BE2C (cell line): ENCODE measurements at regions not wholly inside any gene's neighbourhood (a gene's known extent, or its start where the extent isn't known, plus 50 kb on each side); places are given as distances from the start of the nearest gene placed in this dataset.

Source experiments
- DNase-seq: peaks from one replicate; pipeline ENCODE4 v3.0.0-alpha.2; 2020
- H3K27me3 ChIP-seq: fragments of 250-450 bp; sonication (Bioruptor Pico); 2 replicates; pipeline ENCODE4 v1.5.1; 2020; ENCODE audit warnings: mild to moderate bottlenecking
- H3K36me3 ChIP-seq: fragments of 250-450 bp; sonication (Bioruptor Pico); 2 replicates; pipeline ENCODE4 v1.5.1; 2020; ENCODE audit warnings: mild to moderate bottlenecking
- H3K4me1 ChIP-seq: fragments of 250-450 bp; sonication (Bioruptor Pico); 2 replicates; pipeline ENCODE4 v1.5.1; 2020
- H3K4me3 ChIP-seq: 2 replicates; pipeline ENCODE4 v1.5.1; 2011; ENCODE audit warnings: low read depth, low read length
- H3K9me3 ChIP-seq: fragments of 250-450 bp; sonication (Bioruptor Pico); 2 replicates; pipeline ENCODE4 v1.5.1; 2020
- TF ChIP-seq, protein P1 (sequence below): IDR thresholded peaks from 2 replicates; pipeline ENCODE4 v1.5.1; 2012; ENCODE audit warnings: mild to moderate bottlenecking, low read depth, low read length

DNA sequence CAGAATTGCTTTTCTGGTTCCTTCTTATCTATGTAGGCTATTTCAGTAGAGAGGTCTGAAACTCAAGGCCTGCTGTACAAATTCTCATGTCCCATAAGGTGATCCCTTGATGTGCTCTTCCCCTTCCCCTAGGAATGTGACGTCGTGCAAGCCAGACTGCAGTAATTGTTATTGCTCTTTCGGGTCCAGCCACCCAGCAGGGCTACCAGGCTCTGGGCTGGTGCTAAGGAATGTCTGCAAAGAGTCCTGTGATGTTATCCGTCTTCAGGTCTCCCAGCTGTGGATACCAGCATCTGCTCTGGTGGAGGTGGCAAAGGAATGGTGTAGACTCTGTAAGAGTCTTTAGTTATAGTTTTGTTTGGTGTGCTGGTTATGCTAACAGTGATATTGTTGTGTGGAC lies 378.7 kb downstream of the C4orf33 start:
- TF ChIP-seq, protein P1, sequence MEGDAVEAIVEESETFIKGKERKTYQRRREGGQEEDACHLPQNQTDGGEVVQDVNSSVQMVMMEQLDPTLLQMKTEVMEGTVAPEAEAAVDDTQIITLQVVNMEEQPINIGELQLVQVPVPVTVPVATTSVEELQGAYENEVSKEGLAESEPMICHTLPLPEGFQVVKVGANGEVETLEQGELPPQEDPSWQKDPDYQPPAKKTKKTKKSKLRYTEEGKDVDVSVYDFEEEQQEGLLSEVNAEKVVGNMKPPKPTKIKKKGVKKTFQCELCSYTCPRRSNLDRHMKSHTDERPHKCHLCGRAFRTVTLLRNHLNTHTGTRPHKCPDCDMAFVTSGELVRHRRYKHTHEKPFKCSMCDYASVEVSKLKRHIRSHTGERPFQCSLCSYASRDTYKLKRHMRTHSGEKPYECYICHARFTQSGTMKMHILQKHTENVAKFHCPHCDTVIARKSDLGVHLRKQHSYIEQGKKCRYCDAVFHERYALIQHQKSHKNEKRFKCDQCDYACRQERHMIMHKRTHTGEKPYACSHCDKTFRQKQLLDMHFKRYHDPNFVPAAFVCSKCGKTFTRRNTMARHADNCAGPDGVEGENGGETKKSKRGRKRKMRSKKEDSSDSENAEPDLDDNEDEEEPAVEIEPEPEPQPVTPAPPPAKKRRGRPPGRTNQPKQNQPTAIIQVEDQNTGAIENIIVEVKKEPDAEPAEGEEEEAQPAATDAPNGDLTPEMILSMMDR = no peak
- Histone ChIP-seq H3K9me3 (no peaks in the 10 kb centered on the region), H3K36me3 (no peaks in the 10 kb centered on the region), H3K27me3 (no peaks in the 10 kb centered on the region), H3K4me3 (no peak overlapping the region), H3K4me1 (no peaks in the 10 kb centered on the region)
- DNase-seq = no peak

DNA sequence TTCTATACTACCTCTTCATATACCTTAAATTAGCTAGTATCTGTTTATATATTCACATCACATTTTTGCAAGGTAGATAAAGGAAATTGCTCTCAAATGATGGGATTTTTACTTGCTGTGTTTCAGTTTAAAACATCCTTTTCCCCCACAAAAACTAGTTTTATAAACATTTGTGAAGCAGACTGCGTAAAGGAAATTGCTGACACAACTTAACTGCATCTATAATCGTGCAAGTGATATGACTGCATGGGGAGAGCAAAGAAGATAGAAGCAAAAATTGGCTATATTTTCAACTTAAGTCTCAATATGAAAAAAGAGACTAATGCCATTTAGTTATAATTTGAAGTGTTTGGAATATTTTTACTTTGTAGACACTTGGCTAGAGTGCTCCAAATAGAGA lies 385.2 kb downstream of the C4orf33 start:
- Histone ChIP-seq H3K4me3 (no peak overlapping the region), H3K9me3 (no peaks in the 10 kb centered on the region), H3K27me3 (no peaks in the 10 kb centered on the region), H3K36me3 (no peaks in the 10 kb centered on the region), H3K4me1 (no peaks in the 10 kb centered on the region)
- DNase-seq = no peak
- TF ChIP-seq, protein P1 = no peak

GRCh38 chr4:129488427-129488826 lies 392.5 kb downstream of the C4orf33 start:
- DNase-seq = no peak
- Histone ChIP-seq H3K36me3 (no peaks in the 10 kb centered on the region), H3K9me3 (no peaks in the 10 kb centered on the region)

DNA sequence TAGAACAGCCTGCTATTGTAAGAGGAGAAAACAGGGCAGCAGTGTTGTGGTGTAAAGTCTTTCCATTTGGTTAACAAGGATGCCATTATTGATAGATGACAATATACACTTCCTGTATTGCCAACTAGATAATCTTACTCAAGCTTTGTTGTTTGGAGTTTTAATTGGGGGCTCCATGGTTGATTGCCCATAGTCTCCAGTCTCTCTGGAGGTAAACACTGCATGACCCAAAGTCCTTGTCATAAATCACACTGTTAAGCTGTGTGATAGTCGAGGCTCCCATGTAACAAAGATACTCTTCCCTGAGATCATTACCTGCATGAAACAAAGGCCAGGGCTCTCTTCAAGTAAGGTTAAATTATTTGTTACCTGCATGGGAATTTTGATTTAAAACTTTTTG lies 394.6 kb downstream of the C4orf33 start:
- Histone ChIP-seq H3K4me3 (no peak overlapping the region), H3K9me3 (no peaks in the 10 kb centered on the region), H3K36me3 (no peaks in the 10 kb centered on the region; the same call in 1 of the 2 replicates), H3K27me3 (no peaks in the 10 kb centered on the region), H3K4me1 (no peaks in the 10 kb centered on the region)
- DNase-seq = no peak
- TF ChIP-seq, protein P1 = no peak

More at GRCh38 chr4:129488427-129488826, 392.5 kb downstream of the C4orf33 start:
- TF ChIP-seq, protein P1 = no peak
- Histone ChIP-seq H3K4me3 (no peak overlapping the region), H3K27me3 (no peaks in the 10 kb centered on the region), H3K4me1 (no peaks in the 10 kb centered on the region)

DNA sequence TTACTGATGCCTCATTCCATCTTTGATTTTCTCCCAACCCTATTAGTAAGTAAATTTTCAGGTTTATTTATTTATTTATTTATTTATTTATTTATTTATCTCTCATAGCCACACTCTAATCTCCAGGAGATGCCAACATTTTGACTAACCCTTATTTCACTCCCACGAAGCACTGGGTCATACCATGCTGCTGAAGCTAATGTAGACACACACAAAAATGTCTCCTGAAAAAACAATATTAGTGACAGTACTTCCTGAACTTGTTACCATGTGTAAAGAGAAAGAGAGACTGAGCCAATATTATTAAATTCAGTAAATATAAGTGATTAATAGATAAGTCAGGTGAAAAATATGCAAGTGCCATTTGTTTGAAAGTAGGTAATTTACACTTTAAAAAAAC lies 402.7 kb downstream of the C4orf33 start:
- H3K27me3 ChIP-seq = no peaks in the 10 kb centered on the region
- no peaks in the 10 kb centered on the region for H3K9me3 ChIP-seq
- no peak overlapping the region for H3K4me3 ChIP-seq
- no peaks in the 10 kb centered on the region; the same call in 1 of the 2 replicates for H3K36me3 ChIP-seq
- TF ChIP-seq, protein P1 = no peak
- H3K4me1 ChIP-seq = no peaks in the 10 kb centered on the region
- no peak for DNase-seq

DNA sequence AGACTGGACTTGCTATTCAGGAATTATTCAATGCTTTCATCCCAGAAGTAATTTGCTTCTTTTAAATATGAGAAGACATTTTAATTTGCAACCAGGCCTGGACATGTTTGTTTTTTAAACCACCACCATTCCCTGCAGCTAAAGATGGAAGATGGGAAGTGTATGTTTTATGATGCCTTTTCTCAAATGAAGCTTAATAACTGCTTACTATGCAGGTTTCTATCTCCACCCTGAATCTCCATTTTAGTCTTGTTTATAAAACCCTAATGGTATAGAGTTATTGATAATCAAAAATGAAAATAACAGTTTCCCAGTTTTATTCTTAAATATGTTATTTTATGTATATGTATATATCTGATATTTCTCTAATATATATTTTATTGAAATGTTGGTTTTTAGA lies 418.9 kb downstream of the C4orf33 start:
- Histone ChIP-seq H3K4me3 (no peak overlapping the region), H3K9me3 (no peaks in the 10 kb centered on the region), H3K36me3 (no peaks in the 10 kb centered on the region), H3K27me3 (no peaks in the 10 kb centered on the region), H3K4me1 (no peaks in the 10 kb centered on the region; the same call in 1 of the 2 replicates)
- TF ChIP-seq, protein P1 = no peak
- DNase-seq = no peak
